GM21786 (cell line): ENCODE measurements at regions not wholly inside any gene's neighbourhood (a gene's known extent, or its start where the extent isn't known, plus 50 kb on each side); places are given as distances from the start of the nearest gene placed in this dataset.
"Not testable (repeated sequence)": the region's sequence is repeated elsewhere in the genome, so short reads cannot be mapped to it uniquely, and the experiment has no call there.

Source experiments
- ATAC-seq: cut with Tn5 transposase; IDR thresholded peaks from one replicate; pipeline ENCODE4 v1.9.1; 2021; ENCODE audit not compliant: unreplicated experiment

GRCh38 chr2:33933203-33933602, 334.1 kb upstream of the FAM98A start:
- no peak for ATAC-seq

- no peak for ATAC-seq
These were observed 332.1 kb upstream of the FAM98A start for GRCh38 chr2:33931164-33931563.

DNA sequence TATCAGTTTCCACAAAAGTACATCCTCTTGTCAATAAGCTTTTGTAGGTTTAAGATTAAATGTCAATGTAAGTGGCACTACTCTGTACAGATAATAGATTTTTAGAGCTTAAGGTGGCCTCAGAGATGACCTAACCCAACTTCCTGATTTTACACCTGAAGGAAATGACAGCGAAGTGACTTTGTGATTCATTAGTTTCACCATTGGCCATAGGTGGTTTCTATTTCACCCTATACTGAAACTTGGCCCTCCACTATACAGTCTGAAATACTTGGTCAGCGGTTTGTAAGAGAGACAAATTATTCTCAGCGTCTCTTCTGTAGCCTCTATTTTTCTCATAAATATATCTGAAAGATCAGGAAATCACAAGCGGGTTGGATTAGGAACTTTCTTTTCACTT, 330.4 kb upstream of the FAM98A start:
- ATAC-seq = peak; percentile 88

DNA sequence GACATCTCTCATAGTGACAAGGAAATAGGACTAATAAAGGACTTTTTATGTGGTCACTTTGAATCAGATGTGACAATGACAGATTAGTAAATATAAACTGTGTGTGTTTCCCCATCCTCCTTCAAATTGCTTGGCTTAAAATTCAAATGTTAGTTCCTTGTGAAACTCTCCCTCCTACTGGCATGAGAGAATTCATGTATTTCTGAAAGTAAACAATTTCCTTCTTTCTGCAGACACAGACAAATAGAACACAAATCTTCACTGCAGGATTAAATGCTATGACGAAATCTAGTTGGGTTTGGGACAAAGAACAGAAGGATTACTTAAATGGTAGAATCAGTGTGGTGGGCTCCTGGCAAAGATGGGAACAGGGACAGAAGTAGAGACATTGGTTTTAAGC, 328.7 kb upstream of the FAM98A start:
- no peak for ATAC-seq

GRCh38 chr2:33925311-33925710, 326.2 kb upstream of the FAM98A start:
- no peak for ATAC-seq

- ATAC-seq = no peak
These were observed 325.6 kb upstream of the FAM98A start for GRCh38 chr2:33924586-33925169.

GRCh38 chr2:33917252-33917651, 318.2 kb upstream of the FAM98A start:
- ATAC-seq = no peak

- ATAC-seq = no peak
These were observed 314.0 kb upstream of the FAM98A start for GRCh38 chr2:33913071-33913616.

DNA sequence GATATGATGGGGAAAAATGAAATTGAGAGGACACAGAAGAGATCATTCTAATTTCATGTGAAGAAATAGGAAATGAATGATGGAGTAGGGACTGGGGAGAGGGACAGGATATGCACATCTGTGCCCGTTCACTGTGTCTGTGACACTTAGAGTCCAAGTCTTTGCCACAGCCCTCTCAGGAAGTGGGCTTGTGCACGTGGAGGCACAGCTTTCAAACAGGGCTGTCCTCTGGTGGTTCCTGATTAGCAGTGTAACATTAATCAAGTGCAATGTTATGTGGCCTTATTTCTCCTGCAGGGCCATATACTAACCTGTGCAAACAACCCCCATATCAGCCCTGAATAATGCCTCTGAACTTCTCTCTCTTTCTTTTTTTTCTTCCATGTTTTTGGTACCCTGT, 312.2 kb upstream of the FAM98A start:
- no peak for ATAC-seq

- ATAC-seq = no peak
These were observed 311.0 kb upstream of the FAM98A start for GRCh38 chr2:33909945-33910695.

DNA sequence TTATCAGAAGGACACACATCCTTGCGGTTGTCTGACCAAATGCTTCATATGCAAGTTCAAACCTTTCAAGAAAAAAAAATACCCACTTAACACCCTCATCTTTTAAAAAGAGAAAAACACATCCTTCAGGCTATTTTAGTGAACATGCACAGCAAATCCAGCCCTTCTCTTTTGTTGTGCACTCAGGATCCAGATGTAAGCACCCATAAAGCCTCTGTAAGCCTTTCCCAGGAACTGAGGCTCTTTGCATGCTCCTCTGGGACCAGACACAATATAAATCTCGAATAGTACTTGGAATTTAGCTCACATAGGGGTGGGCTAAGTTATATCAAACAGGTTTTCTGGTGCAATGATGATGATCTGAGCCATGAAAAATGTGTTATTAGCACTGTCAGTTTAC, 308.8 kb upstream of the FAM98A start:
- ATAC-seq = no peak

GRCh38 chr2:33906129-33906528, 307.0 kb upstream of the FAM98A start:
- ATAC-seq = not testable (repeated sequence)

GRCh38 chr2:33904801-33905200, 305.7 kb upstream of the FAM98A start:
- no peak for ATAC-seq

DNA sequence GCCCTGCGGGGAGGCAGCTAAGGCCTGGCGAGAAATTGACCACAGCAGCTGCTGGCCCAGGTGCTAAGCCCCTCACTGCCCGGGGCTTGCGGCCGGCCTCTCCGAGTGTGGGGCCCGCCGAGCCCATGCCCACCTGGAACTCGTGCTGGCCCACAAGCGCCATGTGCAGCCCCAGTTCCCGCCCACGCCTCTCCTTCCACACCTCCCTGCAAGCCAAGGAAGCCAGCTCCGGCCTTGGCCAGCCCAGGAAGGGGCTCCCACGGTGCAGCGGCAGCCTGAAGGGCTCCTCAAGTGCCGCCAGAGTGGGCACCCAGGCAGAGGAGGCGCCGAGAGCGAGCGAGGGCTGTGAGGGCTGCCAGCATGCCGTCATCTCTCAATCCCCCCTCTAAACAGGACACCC, 304.6 kb upstream of the FAM98A start:
- ATAC-seq = no peak

GRCh38 chr2:33903215-33903614, 304.1 kb upstream of the FAM98A start:
- ATAC-seq = no peak

DNA sequence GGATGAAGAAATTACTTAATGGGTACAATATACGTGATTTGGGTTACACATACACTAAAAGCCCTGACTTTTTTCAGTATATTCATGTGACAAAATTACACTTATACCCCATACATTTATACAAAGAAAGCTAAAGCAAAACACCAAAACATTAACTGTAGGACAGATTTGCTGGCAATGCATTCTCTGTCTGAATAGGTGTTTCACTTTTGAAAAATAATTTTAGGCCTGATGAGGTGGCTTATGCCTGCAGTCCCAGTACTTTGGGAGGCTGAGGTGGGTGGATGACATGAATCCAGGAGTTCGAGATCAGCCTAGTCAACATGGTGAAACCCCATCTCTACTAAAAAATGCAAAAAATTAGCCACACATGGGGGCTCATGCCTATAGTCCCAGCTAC, 301.5 kb upstream of the FAM98A start:
- no peak for ATAC-seq

DNA sequence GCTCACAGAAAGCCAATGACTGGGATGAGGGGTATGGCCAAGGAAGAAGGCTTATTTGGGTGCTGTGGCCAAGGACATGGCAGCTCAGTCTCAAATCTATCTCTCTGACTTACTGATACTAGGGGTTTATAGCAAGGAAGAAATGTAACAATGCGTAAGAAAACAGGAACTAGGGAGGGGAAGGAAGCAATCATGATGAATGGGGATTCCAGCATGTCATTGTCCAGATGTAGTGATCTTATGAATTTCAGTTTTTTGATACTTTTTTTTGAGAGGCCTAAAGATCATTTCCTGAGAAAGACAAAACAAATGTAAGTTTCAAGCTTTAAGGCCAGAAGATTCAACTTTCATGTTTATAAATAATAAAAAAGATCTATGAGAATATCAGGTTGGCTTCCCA, 298.6 kb upstream of the FAM98A start:
- no peak for ATAC-seq

DNA sequence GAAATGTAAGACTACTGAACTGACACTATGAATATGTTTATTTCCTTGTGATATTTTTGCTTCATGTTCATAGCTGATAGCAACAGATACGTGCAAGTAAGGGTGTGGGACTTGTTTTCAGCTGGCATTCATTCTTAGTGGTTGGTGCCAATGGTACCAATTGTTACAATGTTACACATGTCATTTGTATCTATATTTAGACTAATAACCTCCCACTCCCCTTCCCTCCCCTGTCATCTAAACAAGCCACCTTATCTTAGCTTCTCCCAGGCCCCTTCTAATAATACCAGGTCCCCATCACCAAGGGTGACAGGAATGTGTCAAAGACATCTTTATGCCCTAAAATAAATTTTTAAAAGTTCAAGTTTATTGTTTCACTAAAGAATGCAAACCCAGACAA, 294.7 kb upstream of the FAM98A start:
- no peak for ATAC-seq

GRCh38 chr2:33891616-33892015, 292.5 kb upstream of the FAM98A start:
- no peak for ATAC-seq

GRCh38 chr2:33890686-33891085, 291.6 kb upstream of the FAM98A start:
- no peak for ATAC-seq

DNA sequence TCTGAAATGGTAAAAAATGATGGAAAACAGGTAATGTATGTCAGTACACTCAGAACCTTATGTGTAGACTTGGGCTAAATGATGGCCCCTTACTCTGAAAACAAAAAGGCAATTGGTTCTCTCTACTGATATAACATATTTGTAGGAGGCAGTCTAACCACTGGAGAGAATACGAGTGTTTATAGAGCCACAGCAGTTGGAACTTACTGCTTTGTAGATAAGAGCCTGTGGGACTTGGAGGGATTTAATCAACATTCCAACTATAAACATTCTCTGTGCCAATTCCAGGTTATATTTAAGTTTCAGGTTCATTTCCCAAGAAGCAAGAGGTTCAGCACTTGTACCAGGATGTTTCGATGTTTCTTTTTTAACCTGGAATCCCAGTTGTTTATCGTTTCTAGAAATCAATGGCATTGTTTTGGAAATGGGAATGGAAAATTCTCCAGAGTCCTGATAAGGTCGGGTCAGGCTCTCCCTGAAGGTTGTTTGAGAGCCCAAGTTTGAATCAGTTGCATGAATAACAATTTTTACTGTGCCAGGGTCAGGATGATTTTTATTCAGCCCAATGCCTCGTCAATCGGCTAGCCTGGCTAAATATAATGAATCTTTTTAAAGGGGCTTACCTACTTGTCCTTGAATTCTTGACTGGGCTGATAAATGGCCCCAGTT, 278.4 kb upstream of the FAM98A start:
- no peak for ATAC-seq

DNA sequence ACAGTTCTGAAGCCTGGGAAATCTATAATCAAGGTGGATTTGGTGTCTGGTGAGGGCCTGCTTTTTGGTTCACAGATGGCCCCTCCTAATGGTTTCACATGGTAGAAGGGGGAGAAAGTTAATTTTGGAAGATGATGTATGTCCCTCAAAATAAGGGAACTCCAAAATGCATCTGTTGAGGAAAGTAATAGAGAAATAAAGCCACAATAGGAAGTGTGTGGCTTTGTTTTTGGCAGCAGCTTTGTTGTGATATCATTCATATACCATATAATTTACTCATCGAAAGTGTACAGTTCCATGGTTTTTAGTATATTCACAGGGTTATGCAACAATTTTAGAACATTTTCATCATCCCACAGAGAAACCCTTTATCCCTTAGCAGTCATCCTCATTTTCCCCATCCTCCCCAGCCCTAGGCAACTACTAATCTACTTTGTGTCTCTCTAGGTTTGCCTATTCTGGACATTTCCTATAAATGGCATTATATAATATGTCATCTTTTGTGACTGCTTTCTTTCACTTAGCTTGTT, 274.0 kb upstream of the FAM98A start:
- no peak for ATAC-seq
